Natural killer cell treated with Interleukin-12 subunit alpha and Interleukin-12 subunit beta and Interleukin-15 and Interleukin-18, amount 100 ng/mL, for 72 hours (primary cell): ENCODE measurements at regions not wholly inside any gene's neighbourhood (a gene's known extent, or its start where the extent isn't known, plus 50 kb on each side); places are given as distances from the start of the nearest gene placed in this dataset.
"Not testable (repeated sequence)": the region's sequence is repeated elsewhere in the genome, so short reads cannot be mapped to it uniquely, and the experiment has no call there.

Source experiments
- ATAC-seq, 2 donors: fragments of 150-1000 bp; cut with Tn5 transposase in 1 of 2; sonication (Bioruptor Pico), chemical (Tn5 transposase) in 1 of 2; 2 replicates each; pipeline ENCODE4 v1.10.0; 2021
- DNase-seq: peaks from one replicate; pipeline ENCODE4 v3.0.0; 2022; ENCODE audit warnings: low spot score
- H3K27ac Mint-ChIP-seq, 2 donors: 1 replicate in 1 of 2; 2 replicates in 1 of 2; pipeline ENCODE4 v1.8.0; 2022; ENCODE audit warnings: mixed read lengths in 2 of 2, mild to moderate bottlenecking in 1 of 2, moderate library complexity in 1 of 2
- H3K27me3 Mint-ChIP-seq, 2 donors: 1 replicate in 1 of 2; 2 replicates in 1 of 2; pipeline ENCODE4 v1.8.0; 2022; ENCODE audit warnings: mixed read lengths in 2 of 2
- H3K36me3 Mint-ChIP-seq: one replicate; pipeline ENCODE4 v1.8.0; 2022; ENCODE audit warnings: mixed read lengths
- H3K4me1 Mint-ChIP-seq, 2 donors: 1 replicate in 1 of 2; 2 replicates in 1 of 2; pipeline ENCODE4 v1.8.0; 2022; ENCODE audit warnings: low read depth in 2 of 2, mixed read lengths in 2 of 2, mild to moderate bottlenecking in 1 of 2
- H3K4me3 Mint-ChIP-seq: one replicate; pipeline ENCODE4 v1.8.0; 2022; ENCODE audit warnings: mixed read lengths
- H3K9me3 Mint-ChIP-seq: 2 replicates; pipeline ENCODE4 v1.8.0; 2022; ENCODE audit warnings: mixed read lengths

DNA sequence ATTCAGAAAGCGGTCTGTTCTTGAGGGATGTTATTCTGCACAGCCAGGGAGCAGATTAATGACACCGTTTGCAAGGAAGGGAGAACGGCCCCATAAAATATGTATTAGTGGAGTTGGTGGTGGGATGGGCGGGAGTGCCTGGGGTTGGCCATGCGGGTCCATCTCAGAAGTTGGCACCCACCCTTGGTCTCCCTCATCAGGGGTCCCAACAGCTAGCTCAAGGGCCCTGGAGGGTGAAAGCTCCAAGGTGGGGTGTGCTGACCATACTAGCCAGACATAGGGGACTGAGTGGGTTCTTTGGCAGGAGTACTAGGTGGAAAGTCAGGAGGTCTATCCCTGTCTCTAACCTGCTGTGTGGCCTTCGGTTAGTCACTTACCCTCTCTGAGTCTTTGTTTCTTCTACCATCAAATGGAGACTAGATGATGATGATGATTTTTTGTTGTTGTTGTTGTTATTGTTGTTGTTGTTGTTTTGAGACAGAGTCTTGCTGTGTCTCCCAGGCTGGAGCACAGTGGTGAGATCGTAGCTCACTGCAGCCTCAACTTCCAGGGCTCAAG, 83.2 kb upstream of the BRD7 start:
- DNase-seq (no peak), ATAC-seq (no peak)
- Mint-ChIP-seq H3K27ac (no peak overlapping the region), H3K4me1 (peaks cover 4 to 5% of the 10 kb centered on the region in 2 donors), H3K27me3 (peaks cover 10 to 15% of the 10 kb centered on the region in 2 donors), H3K9me3 (no peaks in the 10 kb centered on the region), H3K4me3 (no peak overlapping the region), H3K36me3 (no peaks in the 10 kb centered on the region)

DNA sequence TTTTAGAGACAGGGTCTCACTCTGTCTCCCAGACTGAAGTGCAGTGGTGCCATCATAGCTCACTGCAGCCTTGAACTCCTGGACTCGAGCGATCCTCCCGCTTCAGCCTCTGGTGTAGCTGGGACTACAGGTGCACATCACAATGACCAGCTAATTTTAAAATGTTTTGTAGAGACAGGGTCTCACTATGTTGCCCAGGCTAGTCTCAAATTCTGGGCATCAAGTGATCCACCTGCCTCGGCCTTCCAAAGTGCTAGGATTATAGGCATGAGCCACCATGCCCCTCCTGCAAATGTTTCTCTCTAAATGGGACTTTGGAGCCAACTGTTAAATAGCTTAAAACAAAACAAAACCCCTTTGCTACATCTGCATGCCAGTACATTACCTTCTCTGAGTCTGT, 82.2 kb upstream of the BRD7 start:
- no peaks in the 10 kb centered on the region for H3K4me1 Mint-ChIP-seq
- H3K27ac Mint-ChIP-seq: no peak overlapping the region
- H3K9me3 Mint-ChIP-seq: no peaks in the 10 kb centered on the region
- H3K36me3 Mint-ChIP-seq: no peaks in the 10 kb centered on the region
- no peak overlapping the region for H3K4me3 Mint-ChIP-seq
- H3K27me3 Mint-ChIP-seq: peaks cover 7 to 15% of the 10 kb centered on the region in 2 donors
- DNase-seq: no peak
- ATAC-seq: no peak

DNA sequence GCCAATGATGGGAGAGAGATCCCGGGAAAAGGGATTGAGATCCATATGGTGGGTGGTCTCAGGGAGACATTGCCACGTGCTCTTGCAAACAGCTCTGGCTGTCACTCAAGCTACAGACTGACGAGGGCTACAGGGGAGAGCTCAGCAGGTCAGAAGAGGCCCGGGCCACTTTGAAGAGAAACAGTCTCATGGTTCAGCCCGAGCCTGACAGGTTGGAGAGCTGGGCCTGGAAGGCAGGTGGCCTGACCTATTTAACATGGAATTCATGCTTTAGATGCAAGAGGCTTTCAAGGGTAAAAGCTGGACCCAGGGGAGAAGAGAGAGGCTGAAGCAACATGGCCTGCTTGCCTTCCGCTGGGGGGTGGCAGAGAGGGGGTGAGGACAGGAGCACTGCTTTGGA, 81.0 kb upstream of the BRD7 start:
- ATAC-seq: no peak
- peaks cover 7 to 15% of the 10 kb centered on the region in 2 donors for H3K27me3 Mint-ChIP-seq
- no peak overlapping the region for H3K4me3 Mint-ChIP-seq
- H3K36me3 Mint-ChIP-seq: no peaks in the 10 kb centered on the region
- H3K27ac Mint-ChIP-seq: no peak overlapping the region
- DNase-seq: peak; percentile 31
- H3K9me3 Mint-ChIP-seq: no peaks in the 10 kb centered on the region
- no peaks in the 10 kb centered on the region for H3K4me1 Mint-ChIP-seq

DNA sequence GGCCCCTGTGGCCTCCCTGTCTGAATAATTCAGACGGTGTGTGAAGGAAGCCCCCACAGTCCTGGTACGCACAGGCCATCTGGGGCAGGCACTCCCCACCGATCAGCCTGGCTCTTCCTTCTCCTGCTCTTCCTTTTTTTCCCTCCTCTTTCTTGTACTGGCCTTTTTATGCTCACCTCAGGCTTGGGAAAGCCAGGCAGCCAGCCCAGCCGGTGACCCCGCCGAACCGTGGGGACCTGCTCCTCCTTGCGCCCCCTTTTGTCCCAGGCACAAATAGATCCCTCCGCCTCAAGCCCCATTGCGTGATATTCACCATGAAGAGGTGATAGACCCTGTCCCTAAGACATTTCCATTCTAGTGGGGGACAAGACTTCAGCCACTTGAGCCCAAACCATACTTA, 80.2 kb upstream of the BRD7 start:
- Mint-ChIP-seq H3K36me3 (no peaks in the 10 kb centered on the region), H3K4me3 (no peak overlapping the region), H3K27me3 (peaks cover 11 to 16% of the 10 kb centered on the region in 2 donors), H3K27ac (no peak overlapping the region), H3K4me1 (peaks cover 0 to 5% of the 10 kb centered on the region in 2 donors), H3K9me3 (no peaks in the 10 kb centered on the region)
- DNase-seq (no peak), ATAC-seq (no peak)

DNA sequence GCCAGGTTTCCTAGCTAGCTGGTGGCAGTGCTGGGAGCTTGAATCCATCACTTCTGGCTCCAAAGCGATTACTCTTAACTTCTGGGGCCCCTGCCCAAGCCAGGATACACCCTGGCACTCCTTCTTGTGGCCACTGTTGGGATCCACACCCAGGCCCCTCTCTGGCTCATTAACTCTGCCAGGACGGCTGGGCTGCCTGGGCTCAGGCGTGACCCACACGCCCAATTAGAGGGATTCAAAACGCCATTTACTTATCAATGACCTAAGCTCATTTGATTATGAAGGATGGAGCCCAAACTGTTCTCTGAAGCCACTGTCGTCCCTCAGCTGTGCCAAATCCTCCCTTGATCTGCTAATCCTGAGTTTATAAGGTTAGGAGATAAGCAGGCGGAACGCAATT, 79.7 kb upstream of the BRD7 start:
- DNase-seq (no peak), ATAC-seq (no peak)
- Mint-ChIP-seq H3K27ac (no peak overlapping the region), H3K9me3 (no peaks in the 10 kb centered on the region), H3K4me3 (no peak overlapping the region), H3K4me1 (peaks cover 0 to 5% of the 10 kb centered on the region in 2 donors), H3K27me3 (peaks cover 11 to 21% of the 10 kb centered on the region in 2 donors), H3K36me3 (no peaks in the 10 kb centered on the region)

DNA sequence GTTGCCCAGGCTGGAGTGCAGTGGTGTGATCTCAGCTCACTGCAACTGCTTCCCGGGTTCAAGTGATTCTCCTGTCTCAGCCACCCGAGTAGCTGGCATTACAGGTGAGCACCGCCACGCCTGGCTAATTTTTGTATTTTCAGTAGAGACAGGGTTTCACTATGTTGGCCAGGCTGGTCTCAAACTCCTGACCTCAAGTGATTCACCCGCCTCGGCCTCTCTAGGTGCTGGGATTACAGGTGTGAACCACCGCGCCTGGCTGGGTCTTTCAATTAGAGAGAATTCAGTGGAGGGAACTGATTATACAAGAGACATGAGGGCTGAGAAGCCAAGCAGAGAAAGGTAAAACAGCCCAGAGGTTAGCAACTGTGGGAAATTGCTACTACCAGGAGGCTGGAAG, 78.6 kb upstream of the BRD7 start:
- H3K4me1 Mint-ChIP-seq, ATAC-seq, H3K36me3 Mint-ChIP-seq, H3K27ac Mint-ChIP-seq, H3K4me3 Mint-ChIP-seq, H3K9me3 Mint-ChIP-seq: not testable (repeated sequence)
- H3K27me3 Mint-ChIP-seq: peaks cover 11 to 26% of the 10 kb centered on the region in 2 donors
- DNase-seq: peak; percentile 22

DNA sequence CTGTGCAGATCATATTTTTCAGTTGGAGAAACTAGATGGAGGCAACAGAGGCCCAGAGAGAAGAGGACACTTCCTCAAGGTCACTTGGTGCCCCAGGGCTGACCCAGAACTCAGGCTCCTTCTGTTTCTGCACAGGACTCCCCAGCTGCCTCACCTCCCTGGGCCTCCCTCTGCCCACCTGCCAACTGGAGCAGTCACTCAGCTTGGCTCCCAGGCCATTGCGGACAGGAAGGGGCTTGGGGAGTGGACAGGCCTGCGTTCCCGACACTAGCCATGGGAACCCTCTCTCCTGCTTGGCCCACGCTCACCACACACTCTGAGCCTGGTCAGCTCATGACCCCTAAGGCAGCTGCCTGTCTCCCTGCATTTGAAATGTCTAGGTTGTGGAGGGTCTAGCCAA, 78.1 kb upstream of the BRD7 start:
- peaks cover 11 to 26% of the 10 kb centered on the region in 2 donors for H3K27me3 Mint-ChIP-seq

DNA sequence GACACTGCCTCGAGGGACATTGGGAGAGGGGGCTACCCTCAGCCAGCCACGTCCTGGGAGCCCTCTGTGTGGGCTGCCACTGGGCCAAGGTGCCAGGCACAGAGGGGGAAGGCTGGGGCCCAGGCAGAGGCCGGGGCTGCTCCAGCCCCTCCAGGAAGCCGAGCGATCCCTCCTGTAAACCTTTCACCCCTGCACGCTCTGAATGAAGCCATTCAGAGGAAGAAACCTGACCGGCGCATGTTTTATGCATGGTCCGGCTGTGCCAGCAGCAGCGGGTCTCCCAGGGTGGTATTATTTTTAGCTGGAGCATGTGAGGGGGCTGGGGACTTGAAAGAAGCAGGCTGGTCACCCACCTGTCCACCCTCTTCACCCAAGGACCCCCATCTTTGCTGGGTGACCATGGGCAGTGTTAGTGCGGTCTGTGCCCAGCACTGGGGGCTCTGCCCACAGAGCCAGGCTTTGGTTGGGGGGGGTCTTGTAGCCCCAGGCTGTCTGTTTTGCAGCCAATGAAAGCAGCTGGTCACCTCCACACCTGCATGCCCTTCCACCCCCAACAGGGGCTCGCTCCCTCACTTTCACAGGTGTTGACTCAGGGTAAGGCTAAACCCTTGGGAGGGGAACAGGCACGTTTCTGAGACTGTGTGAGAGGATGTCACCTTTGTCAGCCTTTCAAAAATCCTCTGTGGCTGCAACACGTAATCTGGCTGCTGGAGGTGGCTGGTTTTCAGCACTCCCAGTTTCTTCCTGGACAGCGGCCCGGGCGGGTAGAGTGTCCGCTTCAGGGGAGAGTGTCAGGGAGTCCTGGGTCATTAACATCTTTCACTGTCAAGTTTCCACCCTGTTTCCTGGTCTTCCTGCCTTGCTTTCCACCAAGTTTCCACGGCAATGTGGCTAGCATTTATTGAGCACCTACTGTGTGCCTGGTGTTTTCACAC, 77.1 kb upstream of the BRD7 start:
- H3K27me3 Mint-ChIP-seq: peaks cover 11 to 26% of the 10 kb centered on the region in 2 donors
- no peak overlapping the region for H3K4me3 Mint-ChIP-seq
- H3K27ac Mint-ChIP-seq: no peak overlapping the region
- peaks cover 0 to 5% of the 10 kb centered on the region in 2 donors for H3K4me1 Mint-ChIP-seq
- ATAC-seq (no peak), DNase-seq (no peak)
- H3K36me3 Mint-ChIP-seq: no peaks in the 10 kb centered on the region
- H3K9me3 Mint-ChIP-seq: no peaks in the 10 kb centered on the region

More for the DNA sequence above, 78.1 kb upstream of the BRD7 start:
- Mint-ChIP-seq H3K4me3 (no peak overlapping the region), H3K4me1 (peaks cover 0 to 5% of the 10 kb centered on the region in 2 donors), H3K36me3 (no peaks in the 10 kb centered on the region), H3K27ac (no peak overlapping the region), H3K9me3 (no peaks in the 10 kb centered on the region)
- ATAC-seq (peak in 1 of 2 donors; percentile 22), DNase-seq (no peak)

DNA sequence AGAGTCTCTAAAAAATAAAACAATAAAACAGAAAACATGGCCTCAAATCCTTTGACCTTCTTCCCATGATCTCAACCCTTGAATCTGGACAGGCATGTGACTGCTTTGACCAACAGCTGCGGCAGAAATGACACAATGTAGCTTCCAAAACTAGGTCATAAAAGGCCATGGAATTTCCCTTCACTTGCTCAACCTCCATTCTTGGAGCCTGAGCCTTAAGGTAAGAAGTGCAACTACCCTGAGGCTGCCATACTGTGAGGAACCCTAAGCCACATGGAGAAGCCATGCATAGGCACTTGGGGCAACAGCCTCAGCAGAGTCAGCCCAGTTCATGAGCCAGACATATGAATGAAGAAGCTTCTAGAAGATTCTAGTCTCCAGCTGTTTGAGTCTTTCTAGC, 75.7 kb upstream of the BRD7 start:
- Mint-ChIP-seq H3K4me3 (no peak overlapping the region), H3K4me1 (peaks cover 0 to 5% of the 10 kb centered on the region in 2 donors), H3K27me3 (peaks cover 13 to 19% of the 10 kb centered on the region in 2 donors), H3K36me3 (peaks cover 4% of the 10 kb centered on the region), H3K9me3 (peaks cover 3% of the 10 kb centered on the region), H3K27ac (no peak overlapping the region)
- ATAC-seq (peak in 1 of 2 donors; percentile 50), DNase-seq (no peak)

DNA sequence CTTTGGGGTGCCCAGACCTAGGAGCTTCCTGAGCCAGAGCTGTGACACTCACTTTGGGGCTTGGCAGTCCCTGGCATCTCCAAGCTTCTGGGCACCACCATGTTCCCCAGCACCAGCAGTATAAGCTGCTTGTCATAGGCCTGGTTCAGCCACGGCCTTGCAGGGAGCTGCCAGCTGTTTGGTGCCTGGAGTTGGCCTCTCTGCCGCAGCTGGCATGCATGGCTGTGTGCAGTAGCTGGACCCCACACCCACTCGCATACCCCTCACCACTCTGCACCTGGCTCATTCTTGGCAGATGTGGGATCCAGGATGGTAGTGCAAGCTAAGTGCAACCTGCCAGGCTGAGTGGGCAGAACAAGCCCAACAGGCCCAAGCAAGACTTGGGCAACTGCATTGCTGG, 73.4 kb upstream of the BRD7 start:
- no peak for DNase-seq
- H3K4me1 Mint-ChIP-seq: peaks cover 0 to 5% of the 10 kb centered on the region in 2 donors
- peak in 1 of 2 donors; percentile 18 for ATAC-seq

DNA sequence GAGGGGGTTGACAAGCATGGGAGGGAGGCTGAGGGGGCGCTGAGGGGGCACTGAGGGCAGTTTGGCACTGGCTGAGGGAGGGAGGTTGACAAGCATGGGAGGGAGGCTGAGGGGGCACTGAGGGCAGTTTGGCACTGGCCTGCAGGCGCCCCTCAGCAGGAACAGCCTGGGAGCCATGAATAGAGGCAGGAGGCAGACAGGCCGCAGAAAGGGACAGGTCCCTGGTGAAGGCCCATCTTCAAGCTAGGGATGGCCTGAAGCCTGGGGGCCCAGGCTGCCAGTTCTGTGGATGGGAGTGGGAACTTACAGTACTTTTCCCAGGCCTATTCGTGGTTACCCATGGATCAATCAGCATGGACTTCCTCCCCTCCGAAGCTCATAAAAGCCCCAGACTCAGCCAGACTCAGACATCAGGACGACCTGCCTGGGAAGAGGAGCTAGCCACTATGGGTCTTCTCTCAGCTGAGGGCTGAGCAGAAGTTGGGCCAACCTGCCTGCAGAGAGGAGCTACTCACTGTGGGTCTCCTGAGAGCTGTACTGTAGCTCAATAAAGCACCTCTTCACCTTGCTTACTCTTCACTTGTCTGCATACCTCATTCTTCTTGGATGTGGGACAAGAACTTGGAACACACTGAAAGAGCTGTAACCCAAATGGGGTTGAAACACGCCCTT, 72.8 kb upstream of the BRD7 start:
- no peak overlapping the region for H3K27ac Mint-ChIP-seq
- ATAC-seq (no peak), DNase-seq (no peak)
- peaks cover 0 to 5% of the 10 kb centered on the region in 2 donors for H3K4me1 Mint-ChIP-seq
- H3K4me3 Mint-ChIP-seq: no peak overlapping the region
- H3K9me3 Mint-ChIP-seq: peaks cover 3% of the 10 kb centered on the region
- H3K27me3 Mint-ChIP-seq: peaks cover 8 to 10% of the 10 kb centered on the region in 2 donors
- H3K36me3 Mint-ChIP-seq: peaks cover 11% of the 10 kb centered on the region

More for the DNA sequence above, 73.4 kb upstream of the BRD7 start:
- H3K27ac Mint-ChIP-seq: no peak overlapping the region
- H3K9me3 Mint-ChIP-seq: peaks cover 3% of the 10 kb centered on the region
- peaks cover 11% of the 10 kb centered on the region for H3K36me3 Mint-ChIP-seq
- H3K27me3 Mint-ChIP-seq: peaks cover 8 to 11% of the 10 kb centered on the region in 2 donors
- H3K4me3 Mint-ChIP-seq: no peak overlapping the region

DNA sequence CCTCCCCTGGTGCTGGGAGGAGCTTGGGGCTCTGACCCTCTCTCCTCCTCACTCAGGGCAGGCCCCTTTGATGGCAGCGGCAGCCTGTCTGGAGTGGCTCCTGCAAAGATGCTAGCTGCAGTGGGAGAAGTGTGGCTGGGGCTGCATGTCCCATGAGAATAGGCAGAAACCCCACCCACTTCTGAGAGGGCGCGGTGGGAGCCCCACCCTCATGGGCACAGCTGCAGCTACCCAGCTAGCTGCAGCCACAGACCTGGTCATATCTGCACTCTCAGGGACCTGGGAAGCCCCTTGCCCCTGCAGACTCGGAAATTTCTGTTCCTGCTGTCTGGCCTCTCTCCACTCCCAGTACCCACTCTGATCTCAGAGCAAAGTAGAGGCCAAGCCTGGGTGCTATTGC, 72.2 kb upstream of the BRD7 start:
- H3K27me3 Mint-ChIP-seq: peaks cover 6 to 10% of the 10 kb centered on the region in 2 donors
- DNase-seq (no peak), ATAC-seq (no peak)
- H3K9me3 Mint-ChIP-seq: peaks cover 3% of the 10 kb centered on the region
- H3K4me3 Mint-ChIP-seq: no peak overlapping the region
- peaks cover 11% of the 10 kb centered on the region for H3K36me3 Mint-ChIP-seq
- no peak overlapping the region for H3K27ac Mint-ChIP-seq
- peaks cover 0 to 5% of the 10 kb centered on the region in 2 donors for H3K4me1 Mint-ChIP-seq

DNA sequence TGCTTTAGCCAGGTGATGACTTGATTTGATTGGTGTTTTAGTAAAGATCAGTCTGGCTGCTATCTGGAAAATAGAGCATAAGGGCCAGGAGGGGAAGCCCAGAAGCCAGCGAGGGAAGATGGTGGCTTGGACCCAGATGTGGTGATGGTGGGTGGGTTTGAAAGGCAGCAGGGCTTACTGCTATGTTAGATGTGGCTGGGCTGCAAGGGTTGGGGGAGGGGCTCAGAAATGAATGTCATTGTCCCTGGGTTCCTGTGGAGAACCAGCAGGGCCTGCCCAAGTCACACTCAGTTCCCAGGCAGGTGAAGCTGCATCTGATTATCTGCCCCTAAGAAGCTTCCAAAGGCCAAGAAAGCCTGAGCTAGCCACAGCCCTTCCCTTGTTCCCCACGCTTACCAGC, 71.7 kb upstream of the BRD7 start:
- H3K4me3 Mint-ChIP-seq: no peak overlapping the region
- peaks cover 11% of the 10 kb centered on the region for H3K36me3 Mint-ChIP-seq
- H3K4me1 Mint-ChIP-seq: peaks cover 0 to 5% of the 10 kb centered on the region in 2 donors
- H3K27ac Mint-ChIP-seq: no peak overlapping the region
- DNase-seq (no peak), ATAC-seq (no peak)
- H3K9me3 Mint-ChIP-seq: peaks cover 3% of the 10 kb centered on the region
- H3K27me3 Mint-ChIP-seq: peaks cover 6 to 10% of the 10 kb centered on the region in 2 donors
